NCI-H2029 (cell line): ENCODE measurements at regions not wholly inside any gene's neighbourhood (a gene's known extent, or its start where the extent isn't known, plus 50 kb on each side); places are given as distances from the start of the nearest gene placed in this dataset.

ENCODE experiments used
- DNase-seq: peaks from one replicate; lab custom pipeline; 2025; lab: John Stamatoyannopoulos, UW

DNA sequence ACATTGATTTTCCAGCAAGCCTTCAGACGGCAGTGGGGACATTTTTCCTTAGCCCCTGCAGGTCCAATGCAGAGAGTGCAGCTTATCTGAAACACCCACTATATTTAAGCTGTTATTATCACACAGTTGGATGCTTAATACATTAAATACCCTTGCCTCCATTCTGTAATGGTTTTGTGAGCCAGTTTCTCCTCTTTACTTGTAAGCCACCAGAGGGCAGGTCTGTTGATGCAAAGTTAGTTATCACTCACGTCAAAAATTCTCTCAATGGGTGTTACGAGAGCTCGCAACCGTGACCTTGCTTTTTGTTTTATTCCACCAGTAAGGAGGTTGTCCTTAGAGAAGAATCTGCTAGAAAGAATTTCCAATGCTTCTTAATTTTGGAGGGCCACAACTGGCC, 189.8 kb downstream of the INSIG2 start:
- no peak for DNase-seq

DNA sequence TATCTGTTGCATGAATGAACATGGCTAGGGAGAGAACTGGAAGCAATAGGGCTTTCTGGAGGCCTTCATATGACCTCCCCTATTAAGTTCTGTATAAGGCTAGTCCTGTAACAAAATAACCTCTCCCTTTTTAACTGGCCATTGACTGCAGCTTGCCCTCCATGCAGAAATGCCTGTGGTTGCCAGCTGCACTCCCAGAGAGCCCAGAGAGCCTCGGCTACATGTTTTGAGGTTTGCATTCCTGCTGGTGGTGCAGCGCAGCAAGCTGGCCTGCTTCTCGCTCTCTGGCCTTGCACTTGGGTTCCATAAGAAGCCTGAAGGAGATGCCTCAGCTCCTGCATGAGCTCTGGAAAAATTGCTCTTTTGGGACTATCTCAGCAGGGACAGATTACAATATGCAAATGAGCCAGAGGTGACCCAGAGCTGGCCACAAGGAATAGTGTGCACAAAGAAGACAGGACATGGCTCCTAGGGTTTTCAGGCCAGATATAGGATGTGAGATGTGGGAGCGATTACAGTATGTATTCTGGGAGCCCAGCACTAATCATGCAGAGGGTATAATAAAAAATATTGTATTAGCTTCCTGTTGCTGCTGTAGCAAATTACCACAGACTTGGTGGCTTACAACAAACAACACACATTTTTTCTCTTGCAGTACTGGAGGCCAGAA, 186.7 kb downstream of the INSIG2 start:
- no peak for DNase-seq

DNA sequence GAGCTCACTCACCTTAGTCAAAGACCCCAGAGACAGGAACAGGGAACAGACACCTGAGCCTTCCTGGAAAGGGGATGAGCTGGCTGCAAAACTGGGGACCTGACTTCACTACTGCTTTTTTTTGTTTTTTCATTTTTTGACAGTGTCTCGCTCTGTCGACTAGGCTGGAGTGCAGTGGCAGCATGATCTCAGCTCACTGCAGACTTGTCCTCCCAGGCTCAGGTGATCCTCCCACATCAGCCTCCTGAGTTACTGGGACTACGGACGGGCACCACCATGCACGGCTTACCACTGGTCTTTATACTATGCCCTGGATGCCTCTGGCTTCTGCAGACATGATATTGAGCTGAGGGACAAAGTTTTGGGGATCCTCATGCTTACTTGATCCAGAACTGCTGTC, 184.1 kb downstream of the INSIG2 start:
- no peak for DNase-seq

DNA sequence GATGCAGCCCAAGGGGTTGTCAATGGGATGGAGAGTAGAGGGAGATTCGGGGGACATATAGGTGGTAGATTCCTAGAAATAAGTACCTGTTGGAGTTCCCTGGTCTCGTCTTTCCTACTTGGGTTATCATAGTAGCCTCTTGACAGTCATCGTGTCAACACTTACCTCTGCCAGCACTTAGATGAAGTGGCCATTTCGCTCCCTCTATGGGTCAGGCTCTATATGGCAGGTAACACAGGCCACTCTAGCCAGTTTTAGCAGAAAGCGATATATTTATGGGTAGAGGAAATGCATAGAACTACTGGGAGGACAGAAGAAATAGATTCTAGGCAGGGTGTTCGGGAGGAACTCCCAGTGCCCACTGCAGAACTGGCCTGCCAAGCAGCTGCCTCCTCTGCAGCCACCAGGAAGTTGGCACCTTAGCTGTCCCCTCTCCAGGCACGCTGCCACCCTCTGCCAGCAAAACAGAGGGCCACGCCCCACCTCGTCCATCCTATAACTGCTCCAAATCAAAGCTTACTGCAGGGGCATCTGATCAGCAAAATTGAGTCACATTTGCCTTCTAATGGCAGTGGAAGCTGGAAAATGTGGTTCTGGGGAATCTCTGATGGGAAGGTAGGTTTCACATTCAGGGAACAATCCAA, 181.3 kb downstream of the INSIG2 start:
- DNase-seq = peak; percentile 69

DNA sequence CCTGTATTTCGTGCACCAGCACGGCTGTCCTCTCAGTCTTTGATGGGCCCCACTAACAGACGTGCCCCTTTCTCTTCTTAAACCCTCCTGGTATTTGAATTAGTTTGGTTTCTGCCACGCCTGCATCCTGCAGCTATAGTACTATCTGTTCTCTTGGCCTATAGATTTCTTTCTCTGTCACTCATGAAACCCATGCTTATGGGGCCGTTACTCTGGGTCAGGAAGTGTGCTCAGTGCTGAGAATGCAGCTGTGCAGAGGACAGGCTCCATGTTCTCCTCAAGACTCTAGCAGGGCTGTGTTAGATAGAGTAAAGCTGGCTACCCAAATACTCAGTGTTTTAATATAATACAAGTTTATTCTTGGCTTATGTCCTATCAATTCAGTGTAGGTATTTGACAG, 180.0 kb downstream of the INSIG2 start:
- no peak for DNase-seq

DNA sequence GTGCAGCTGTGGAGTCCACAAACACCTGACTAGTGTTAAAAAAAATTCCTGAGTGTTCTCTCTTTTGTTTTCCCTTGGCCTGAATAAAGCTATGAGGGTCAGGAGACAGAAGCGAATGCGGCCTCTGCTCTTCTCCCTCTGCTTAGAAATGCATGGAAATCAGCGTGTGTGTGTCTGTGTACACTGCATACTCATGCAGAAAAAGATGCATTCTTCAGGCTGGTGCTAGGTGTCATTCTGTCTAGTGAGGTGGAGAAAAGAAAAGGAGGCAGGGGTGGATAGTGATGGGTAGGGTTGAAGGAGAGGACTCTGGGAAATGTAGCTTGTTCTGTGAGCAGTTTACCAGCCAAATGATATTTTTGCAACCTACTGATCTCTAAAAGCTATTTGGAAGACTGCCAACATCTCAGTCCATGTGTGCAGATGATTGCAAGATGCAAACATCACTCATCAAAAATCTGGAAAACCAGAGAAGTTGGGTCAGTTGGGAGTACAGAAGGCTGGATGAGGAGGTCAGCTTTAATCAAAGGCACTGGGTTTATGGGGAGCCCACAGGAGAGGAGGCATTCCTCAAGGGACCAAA, 177.7 kb downstream of the INSIG2 start:
- DNase-seq = no peak

DNA sequence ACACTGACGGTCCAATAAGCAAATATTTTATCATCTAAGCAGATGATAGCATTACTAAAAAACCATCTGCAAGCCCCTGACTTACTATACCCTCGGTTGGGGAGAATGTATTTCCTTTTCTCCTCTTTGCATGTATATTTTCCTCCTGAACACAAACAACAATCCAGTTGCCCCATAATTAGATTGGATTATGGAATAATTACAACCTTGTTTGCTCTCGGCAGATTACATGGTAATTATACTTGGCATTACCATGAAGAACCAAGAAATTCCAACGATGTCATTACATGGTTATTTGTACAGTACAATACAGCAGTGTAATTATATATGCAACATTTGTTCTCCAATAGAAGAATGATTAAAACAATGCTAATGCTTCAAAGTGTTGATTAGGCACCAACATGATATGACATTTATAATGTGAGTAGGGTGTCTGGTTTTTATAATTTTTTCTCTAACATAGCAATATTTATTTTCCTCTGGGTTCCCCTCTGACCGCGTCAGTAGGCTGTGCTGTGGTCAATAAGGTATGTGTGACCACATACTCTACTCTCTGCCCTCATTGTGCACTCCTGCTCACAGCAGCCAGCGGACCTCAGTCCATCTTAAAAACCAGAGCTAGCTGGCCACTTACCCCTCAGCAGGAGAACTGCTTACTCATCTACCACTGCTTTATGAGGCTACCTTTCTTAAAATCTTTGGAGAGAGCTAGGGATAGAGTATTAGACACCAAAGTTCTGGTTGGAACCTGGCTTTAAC, 176.1 kb downstream of the INSIG2 start:
- no peak for DNase-seq

DNA sequence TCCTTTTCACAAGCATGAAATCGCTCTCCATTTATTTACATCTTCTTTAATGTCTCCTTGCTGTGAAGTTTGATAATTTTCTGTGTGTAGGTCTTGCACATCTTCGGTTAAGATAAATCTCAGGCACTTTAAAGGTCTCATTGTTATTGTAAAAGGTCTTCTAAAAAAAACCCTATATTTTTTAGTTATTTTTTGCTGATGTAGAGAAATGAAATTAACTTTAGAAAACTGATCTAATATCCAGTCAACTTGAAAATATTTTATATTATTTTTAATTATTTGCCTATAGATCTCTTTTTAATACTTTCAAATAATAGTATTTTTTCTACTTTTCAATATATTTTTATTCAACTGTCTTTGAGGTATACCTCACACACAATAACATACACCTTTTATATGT, 169.4 kb downstream of the INSIG2 start:
- DNase-seq = no peak

DNA sequence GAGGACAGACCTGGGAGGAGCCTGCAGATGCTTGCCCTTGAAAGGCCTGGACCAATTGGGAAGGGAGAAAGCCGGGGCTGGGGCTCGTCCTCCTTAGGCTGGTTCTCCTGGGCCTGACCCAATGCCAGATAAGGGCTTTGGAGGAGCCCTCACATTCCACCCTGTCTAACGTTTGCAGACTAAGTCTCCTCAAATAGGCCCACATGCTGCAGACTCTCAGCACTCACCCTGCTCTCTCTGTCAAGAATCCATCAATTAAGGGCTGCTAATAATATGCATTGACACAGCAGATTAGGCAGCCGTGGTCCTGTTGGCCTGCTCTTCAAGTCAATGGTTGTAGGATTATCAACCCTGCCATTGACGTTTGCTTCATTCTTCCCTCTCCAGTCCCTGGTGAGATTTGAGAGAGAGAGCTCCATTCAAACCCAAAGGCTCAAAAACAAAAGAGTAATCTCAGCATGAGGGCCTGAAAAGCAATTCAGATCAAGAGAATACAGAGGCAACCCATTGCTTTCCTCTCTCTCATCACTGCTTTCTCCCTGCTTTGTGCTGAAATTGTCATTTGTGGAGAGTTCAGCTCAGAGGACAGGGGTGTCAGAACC, 167.6 kb downstream of the INSIG2 start:
- no peak for DNase-seq

DNA sequence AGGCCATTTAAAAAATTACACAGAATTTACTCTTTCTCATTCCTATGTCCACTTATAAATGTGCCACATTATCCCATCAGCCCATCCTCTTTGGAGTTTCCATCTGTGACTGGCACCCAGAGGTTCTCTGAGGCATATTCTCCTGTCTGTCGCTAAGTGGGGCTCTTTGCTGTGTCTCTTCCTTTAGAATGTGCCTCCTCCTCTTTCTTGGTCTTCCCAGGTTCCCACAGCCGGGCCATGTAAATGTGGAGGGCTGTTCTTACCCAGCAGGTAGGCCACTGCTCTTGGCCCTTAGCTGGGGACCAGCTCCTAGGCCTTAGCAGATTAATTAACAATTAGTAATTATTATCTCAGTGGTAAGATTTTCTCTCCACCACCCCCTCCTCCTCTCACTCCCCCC, 167.0 kb downstream of the INSIG2 start:
- no peak for DNase-seq

DNA sequence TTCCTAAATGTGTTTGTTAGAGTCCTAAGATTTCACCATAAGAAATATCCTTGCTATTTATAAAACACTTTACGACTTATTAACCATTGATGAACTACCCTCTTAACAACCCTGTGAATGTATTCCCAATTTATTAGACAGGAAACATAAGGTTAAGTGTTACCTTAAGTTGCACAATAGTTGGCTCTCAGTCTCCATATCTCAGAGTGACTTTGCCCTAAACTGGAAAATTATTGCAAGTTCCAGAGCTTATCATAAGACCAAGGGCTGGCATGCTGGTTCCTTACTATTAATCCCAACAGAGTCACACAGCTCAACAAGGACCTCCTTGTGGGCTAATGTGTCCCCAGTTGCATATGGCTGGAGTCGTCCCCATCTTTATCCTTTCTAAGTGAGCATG, 165.8 kb downstream of the INSIG2 start:
- no peak for DNase-seq

DNA sequence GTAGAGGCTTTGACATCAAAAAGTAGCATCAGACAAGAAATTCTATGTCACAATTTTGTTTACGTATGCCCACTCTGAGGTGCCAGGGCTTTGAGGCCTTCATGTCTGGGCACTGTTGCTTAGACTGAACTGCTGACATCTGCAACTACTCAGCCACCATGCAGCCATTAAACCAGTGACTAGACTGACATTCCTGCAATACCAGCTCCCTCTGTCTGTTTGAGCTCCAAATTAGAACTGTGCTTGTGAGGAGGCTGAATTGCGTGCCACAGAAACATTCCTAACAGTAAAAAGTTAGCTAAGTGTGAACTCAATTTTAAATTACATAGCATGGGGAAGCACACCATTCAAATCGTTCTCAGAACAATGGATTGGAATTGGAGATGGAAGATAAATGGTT, 163.2 kb downstream of the INSIG2 start:
- no peak for DNase-seq

DNA sequence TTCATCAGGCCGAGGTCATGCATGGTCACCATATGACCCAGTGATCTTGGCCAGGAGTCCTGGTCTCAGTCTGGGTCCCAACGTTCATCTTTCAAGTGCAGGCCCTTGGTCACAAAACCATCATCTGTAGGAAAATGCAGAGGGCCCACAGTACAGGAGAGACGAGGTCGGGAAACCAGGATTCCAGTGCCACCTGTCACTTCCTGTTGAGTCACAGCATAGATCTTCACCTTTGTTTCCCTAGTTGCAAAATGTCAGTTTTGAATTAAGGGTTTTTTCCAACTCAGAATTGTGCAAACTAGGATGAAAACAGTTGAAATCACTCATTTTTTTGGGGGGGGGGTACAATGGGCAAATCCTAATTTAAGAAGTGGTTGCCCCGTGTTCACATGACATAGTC, 162.2 kb downstream of the INSIG2 start:
- DNase-seq = no peak

DNA sequence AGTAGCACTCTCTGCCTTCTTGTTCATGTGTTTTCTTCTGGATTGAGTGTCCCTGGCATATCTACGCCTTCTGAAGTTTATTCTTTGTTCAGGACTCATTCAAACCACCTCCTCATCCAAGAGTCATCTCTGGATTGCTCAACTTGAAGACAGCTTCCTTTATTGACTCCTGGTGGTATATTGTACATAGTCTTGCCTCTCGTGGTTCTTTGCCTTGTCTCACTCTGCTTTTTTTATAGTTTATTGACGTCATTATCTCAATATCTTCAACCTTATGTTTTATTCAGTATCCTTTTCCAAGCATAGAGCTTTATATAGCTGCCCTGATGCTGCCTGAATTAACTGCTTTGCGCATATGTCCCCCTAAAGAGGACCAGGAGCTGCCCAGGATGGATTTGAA, 161.7 kb downstream of the INSIG2 start:
- no peak for DNase-seq

DNA sequence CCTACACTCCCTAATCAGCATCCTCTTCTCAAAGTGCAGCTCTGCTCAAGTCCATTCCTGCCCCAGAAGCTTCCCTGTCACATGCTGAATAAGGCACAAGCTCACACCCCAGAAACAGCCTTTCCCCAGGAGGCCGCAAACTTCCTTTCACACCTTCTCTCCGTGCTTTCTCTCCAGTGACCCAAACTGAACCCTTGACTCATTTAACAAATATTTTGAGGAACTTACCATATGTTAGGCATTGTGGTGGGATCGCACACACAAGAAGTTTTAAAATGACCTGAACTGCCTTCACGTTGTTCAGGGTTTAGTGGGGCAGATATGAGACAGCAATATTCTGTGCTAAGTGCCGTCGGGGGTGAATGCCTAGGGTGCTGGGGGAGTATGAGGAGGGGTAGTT, 161.3 kb downstream of the INSIG2 start:
- no peak for DNase-seq

DNA sequence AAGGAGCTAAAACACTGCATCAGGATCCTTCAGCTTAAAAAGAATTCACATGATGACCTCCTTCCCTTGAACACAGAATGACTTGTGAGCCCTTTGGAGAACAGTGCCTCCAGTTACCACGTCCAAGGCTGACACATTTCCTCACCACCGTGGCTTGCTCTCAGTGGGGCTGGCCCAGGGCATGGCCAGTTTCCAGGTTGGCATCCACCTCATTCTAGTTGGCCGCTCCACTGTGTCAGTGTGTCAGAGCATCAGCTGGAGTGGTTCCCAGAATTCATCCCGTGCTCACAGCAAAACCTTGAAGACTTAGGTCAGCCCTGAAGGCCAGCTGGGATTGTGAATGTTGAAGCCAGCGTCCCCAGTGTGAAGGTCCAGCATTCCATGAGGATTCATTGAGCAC, 158.5 kb downstream of the INSIG2 start:
- DNase-seq = no peak

DNA sequence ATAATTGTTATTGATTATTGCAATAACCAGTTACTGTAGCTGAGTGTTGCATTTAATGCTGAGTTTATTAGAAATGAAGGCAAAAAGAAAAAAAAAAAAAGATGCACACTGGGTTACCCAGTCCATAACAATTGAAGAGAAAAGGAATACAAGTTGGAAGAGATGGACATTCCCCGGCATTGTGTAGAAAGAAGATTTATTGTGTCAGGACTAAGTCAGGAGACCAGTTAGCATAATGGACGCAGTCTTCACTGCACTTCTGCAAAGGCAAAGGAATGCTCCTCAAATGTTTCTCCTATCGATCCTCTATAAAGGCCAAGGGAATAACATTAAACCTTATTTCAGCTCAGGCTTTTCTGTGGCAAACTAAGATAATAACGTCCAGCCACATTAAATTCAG, 157.8 kb downstream of the INSIG2 start:
- no peak for DNase-seq

DNA sequence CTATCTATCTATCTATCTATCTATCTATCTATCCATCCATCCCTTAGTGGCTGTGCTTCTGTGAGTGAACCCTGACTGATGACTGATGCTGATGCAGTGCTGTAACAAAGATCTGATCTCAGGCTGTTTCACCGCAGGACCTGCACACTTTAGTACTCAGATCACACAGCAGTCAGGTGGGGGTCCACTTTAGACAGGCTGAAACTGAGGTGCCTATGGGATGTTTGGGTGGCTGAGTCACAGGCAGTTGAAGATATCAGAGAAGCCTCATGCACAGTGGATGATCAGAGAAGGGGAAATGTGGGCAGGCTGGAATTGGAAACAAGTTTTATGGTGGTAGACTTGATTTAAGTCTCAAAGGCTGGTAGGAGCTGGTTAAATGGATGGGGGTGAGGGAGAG, 156.4 kb downstream of the INSIG2 start:
- DNase-seq = no peak

DNA sequence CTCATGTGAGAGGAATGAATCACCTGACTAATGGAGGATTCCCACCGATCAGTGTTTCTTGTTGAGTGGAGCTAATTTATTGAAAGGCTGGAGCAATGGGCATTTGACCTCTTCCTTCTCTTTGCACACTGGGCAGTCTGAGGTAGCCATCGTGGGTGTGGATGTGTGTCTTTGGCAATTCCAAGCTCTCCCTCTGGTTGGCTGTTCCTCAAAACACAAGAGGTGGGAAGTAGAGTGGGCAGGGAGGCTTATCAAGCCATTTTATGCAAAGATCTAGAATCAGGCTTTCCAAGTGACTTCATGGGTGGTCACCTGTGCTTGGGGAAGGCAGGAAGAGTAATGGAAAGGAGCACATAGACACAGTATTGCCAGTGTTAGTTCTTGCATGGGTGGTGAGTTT, 154.8 kb downstream of the INSIG2 start:
- no peak for DNase-seq

DNA sequence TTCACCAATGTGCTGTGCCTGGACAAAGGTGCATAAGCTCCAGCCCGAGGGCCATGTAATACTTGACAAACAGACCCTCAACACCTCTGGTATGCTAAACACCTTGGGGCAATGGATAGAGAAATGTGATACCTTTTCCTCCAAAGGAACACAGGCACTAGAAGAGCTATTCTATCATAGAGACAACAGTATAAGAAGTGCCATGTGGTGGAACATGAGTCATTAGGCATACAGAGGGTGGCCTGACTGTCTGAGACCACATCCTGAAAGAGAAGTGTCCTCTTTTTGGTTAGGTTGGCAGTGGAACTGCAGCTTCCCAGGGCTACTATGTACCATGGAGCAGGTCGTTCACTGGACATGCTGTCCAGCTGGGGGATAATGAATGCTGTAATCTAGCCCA, 153.9 kb downstream of the INSIG2 start:
- no peak for DNase-seq

DNA sequence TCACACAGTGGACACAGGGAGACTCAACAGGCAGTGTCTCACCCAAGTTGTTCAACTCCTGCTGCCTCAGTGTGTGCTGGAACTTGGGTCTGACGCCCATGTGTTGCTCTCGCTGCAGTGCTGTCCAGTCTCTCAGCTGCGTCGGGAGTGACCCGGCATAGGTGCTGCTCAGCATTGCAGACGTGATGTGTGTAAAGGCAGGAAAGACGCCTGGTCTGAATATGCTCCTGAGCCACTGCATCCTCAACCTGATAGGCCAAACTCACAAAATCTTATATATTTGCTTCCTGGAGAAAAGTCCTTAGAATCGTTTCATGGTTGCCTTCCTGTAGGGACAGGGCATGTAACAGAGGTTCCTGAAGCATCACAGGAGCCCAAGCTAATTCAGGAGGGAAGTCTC, 152.9 kb downstream of the INSIG2 start:
- no peak for DNase-seq

DNA sequence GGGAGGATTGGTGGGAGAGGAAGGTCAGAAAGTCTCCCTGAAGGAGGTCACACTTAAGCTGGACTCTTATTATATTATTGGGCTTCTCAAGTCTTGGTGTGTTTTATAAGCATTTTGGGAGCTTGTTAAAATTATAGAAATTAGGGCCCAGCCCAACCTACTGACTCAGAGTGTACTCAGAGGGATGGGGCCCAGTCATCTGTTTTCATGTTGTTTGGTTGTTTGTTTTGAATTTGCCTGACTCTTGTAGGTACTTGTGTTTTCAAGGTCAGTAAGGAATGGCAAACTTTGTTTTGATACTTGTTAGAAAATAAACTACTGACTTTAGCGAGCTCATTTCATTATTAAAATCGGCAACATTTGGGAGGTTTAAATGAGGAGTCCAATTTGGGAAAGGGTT, 152.0 kb downstream of the INSIG2 start:
- no peak for DNase-seq

DNA sequence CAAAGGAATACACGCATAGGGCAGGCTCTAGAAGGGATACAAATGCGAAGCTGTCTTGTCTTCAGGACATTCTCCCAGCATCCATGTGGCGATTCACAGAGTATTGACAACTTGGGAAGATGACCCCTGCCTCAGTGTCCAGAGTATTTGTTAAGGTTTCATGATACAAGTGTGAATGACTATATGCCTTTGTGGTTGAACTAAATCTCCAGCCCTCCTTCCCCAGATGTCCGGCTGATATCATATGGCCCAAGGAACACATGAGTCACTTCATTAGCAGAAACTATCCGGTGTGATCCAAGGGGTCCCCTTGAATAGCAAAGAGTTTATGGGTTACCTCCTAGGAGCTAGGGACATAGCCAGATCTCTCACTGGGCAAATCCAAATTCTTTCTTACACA, 151.0 kb downstream of the INSIG2 start:
- DNase-seq = no peak
